ENCODE measurements at regions not wholly inside any gene's neighbourhood (a gene's known extent, or its start where the extent isn't known, plus 50 kb on each side); places are given as distances from the start of the nearest gene placed in this dataset.
"Not testable (repeated sequence)": the region's sequence is repeated elsewhere in the genome, so short reads cannot be mapped to it uniquely, and the experiment has no call there.

DNA sequence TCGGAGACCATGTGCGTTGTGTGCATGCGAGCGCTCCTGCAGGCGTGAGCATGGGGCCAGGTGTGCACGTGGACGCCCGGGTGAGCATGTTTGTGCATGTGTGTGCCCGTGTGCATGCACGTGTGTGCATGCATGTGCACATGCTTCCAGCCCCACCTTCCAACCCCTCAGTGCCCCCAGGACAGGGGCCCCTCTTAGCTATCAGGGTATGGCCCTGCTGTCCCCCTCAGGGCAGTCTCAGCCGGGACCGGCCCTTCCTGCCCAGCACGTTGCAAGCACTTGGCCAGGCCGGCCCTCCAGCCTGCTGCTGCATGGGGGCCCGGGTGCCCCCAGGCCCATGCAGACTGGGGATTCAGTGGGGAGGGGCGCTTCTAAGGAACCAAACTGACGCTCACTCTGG lies 123.0 kb downstream of the ZNF479 start:
- not testable (repeated sequence) for TF ChIP-seq POLR2A (IDR thresholded peaks at IDR 0.05); CTCF (IDR thresholded peaks at IDR 0.05 in 8 of 11, conservative IDR thresholded peaks at IDR 0.05 in 3 of 11); POLR2AphosphoS5 (IDR thresholded peaks at IDR 0.05)

Measured in spleen (tissue), 7 donors.